Activated T-helper 2 cell treated with anti-CD3 and anti-CD28 coated beads, Interferon-gamma antibody, Interleukin-2, Interleukin-4, amounts not matched to agents 10 μg/mL and 5 μg/mL and 100 μg/mL, durations not matched to agents 14 hours and 24 hours and 36 hours (primary cell): ENCODE measurements at regions not wholly inside any gene's neighbourhood (a gene's known extent, or its start where the extent isn't known, plus 50 kb on each side); places are given as distances from the start of the nearest gene placed in this dataset.

Source experiments
- DNase-seq: peaks from one replicate; pipeline ENCODE4 v3.0.0; 2021; ENCODE audit warnings: low spot score
- H3K27ac Mint-ChIP-seq: one replicate; pipeline ENCODE4 v1.8.0; 2021; ENCODE audit warnings: mixed read lengths
- H3K27me3 Mint-ChIP-seq: one replicate; pipeline ENCODE4 v1.8.0; 2021; ENCODE audit warnings: low read depth, mixed read lengths
- H3K36me3 Mint-ChIP-seq: one replicate; pipeline ENCODE4 v1.8.0; 2021; ENCODE audit warnings: low read depth, mixed read lengths
- H3K4me1 Mint-ChIP-seq: one replicate; pipeline ENCODE4 v1.8.0; 2021; ENCODE audit warnings: low read depth, mixed read lengths
- H3K4me3 Mint-ChIP-seq: one replicate; pipeline ENCODE4 v1.8.0; 2021; ENCODE audit warnings: low read depth, mild to moderate bottlenecking, moderate library complexity, mixed read lengths
- H3K9me3 Mint-ChIP-seq: one replicate; pipeline ENCODE4 v1.8.0; 2021; ENCODE audit warnings: mixed read lengths
- intact Hi-C: fragments of 100-400 bp; cut with micrococcal nuclease; formaldehyde crosslinking; loops from one replicate; pipeline ENCODE4 v1.15.1; 2023

GRCh38 chr13:99057310-99057975 lies 79.6 kb upstream of the DOCK9 start:
- H3K4me1 Mint-ChIP-seq = peaks cover 45% of the 10 kb centered on the region

GRCh38 chr13:99058527-99059495 lies 80.9 kb upstream of the DOCK9 start:
- Mint-ChIP-seq H3K4me3 (no peak overlapping the region), H3K27ac (no peak overlapping the region), H3K9me3 (no peaks in the 10 kb centered on the region), H3K27me3 (no peaks in the 10 kb centered on the region), H3K36me3 (peaks cover 12% of the 10 kb centered on the region), H3K4me1 (peaks cover 42% of the 10 kb centered on the region)
- intact Hi-C loops = no loop called here
- DNase-seq = no peak

More at GRCh38 chr13:99057310-99057975, 79.6 kb upstream of the DOCK9 start:
- H3K36me3 Mint-ChIP-seq = peaks cover 7% of the 10 kb centered on the region
- H3K27me3 Mint-ChIP-seq = no peaks in the 10 kb centered on the region
- no peak overlapping the region for H3K4me3 Mint-ChIP-seq
- no peaks in the 10 kb centered on the region for H3K9me3 Mint-ChIP-seq
- intact Hi-C loops = no loop called here
- no peak for DNase-seq
- no peak overlapping the region for H3K27ac Mint-ChIP-seq

GRCh38 chr13:99059498-99060075 lies 81.7 kb upstream of the DOCK9 start:
- Mint-ChIP-seq H3K27ac (no peak overlapping the region), H3K27me3 (no peaks in the 10 kb centered on the region), H3K4me3 (no peak overlapping the region), H3K4me1 (peaks cover 40% of the 10 kb centered on the region), H3K36me3 (peaks cover 16% of the 10 kb centered on the region), H3K9me3 (no peaks in the 10 kb centered on the region)
- intact Hi-C loops = no loop called here
- no peak for DNase-seq

- intact Hi-C loops = no loop called here
- no peaks in the 10 kb centered on the region for H3K9me3 Mint-ChIP-seq
- peaks cover 49% of the 10 kb centered on the region for H3K4me1 Mint-ChIP-seq
- no peak overlapping the region for H3K4me3 Mint-ChIP-seq
- peaks cover 28% of the 10 kb centered on the region for H3K36me3 Mint-ChIP-seq
- H3K27me3 Mint-ChIP-seq = no peaks in the 10 kb centered on the region
- H3K27ac Mint-ChIP-seq = no peak overlapping the region
- DNase-seq = no peak
These were observed 83.5 kb upstream of the DOCK9 start for GRCh38 chr13:99061411-99061810.

- no peak for DNase-seq
- no peaks in the 10 kb centered on the region for H3K27me3 Mint-ChIP-seq
- H3K36me3 Mint-ChIP-seq = peaks cover 38% of the 10 kb centered on the region
- no peaks in the 10 kb centered on the region for H3K9me3 Mint-ChIP-seq
- intact Hi-C loops = no loop called here
- H3K27ac Mint-ChIP-seq = no peak overlapping the region
- H3K4me1 Mint-ChIP-seq = peaks cover 57% of the 10 kb centered on the region
- H3K4me3 Mint-ChIP-seq = no peak overlapping the region
These were observed 84.7 kb upstream of the DOCK9 start for GRCh38 chr13:99062593-99062992.

- intact Hi-C loops = no loop called here
- Mint-ChIP-seq H3K27me3 (no peaks in the 10 kb centered on the region), H3K4me1 (peaks cover 61% of the 10 kb centered on the region), H3K27ac (no peak overlapping the region), H3K9me3 (no peaks in the 10 kb centered on the region), H3K4me3 (no peak overlapping the region), H3K36me3 (peaks cover 43% of the 10 kb centered on the region)
- no peak for DNase-seq
These were observed 85.3 kb upstream of the DOCK9 start for GRCh38 chr13:99063178-99063577.

- DNase-seq = no peak
- H3K36me3 Mint-ChIP-seq = peaks cover 43% of the 10 kb centered on the region
- H3K27ac Mint-ChIP-seq = peak overlapping the region; percentile 40
- intact Hi-C loops = loop anchor here (1.0 kb wide), 1 partner anchor 13 kb away; no protein-coding TSS in a partner anchor
- no peaks in the 10 kb centered on the region for H3K9me3 Mint-ChIP-seq
- no peaks in the 10 kb centered on the region for H3K27me3 Mint-ChIP-seq
- peaks cover 60% of the 10 kb centered on the region for H3K4me1 Mint-ChIP-seq
- H3K4me3 Mint-ChIP-seq = peak overlapping the region; percentile 20
These were observed 86.1 kb upstream of the DOCK9 start for GRCh38 chr13:99063952-99064351.

- Mint-ChIP-seq H3K27ac (no peak overlapping the region), H3K4me1 (peaks cover 57% of the 10 kb centered on the region), H3K9me3 (no peaks in the 10 kb centered on the region), H3K36me3 (peaks cover 46% of the 10 kb centered on the region), H3K4me3 (no peak overlapping the region), H3K27me3 (no peaks in the 10 kb centered on the region)
- no peak for DNase-seq
- intact Hi-C loops = loop anchor here (1.0 kb wide), 1 partner anchor 13 kb away; no protein-coding TSS in a partner anchor
These were observed 86.9 kb upstream of the DOCK9 start for GRCh38 chr13:99064624-99065234.

GRCh38 chr13:99065235-99066015 lies 87.6 kb upstream of the DOCK9 start:
- Mint-ChIP-seq H3K9me3 (no peaks in the 10 kb centered on the region), H3K4me3 (no peak overlapping the region), H3K4me1 (peaks cover 62% of the 10 kb centered on the region), H3K27ac (no peak overlapping the region), H3K36me3 (peaks cover 48% of the 10 kb centered on the region), H3K27me3 (no peaks in the 10 kb centered on the region)
- intact Hi-C loops = loop anchor here (1.0 kb wide), 1 partner anchor 11 kb away; no protein-coding TSS in a partner anchor
- DNase-seq = no peak

GRCh38 chr13:99066219-99066618 lies 88.4 kb upstream of the DOCK9 start:
- Mint-ChIP-seq H3K27me3 (no peaks in the 10 kb centered on the region), H3K4me1 (peaks cover 63% of the 10 kb centered on the region), H3K27ac (no peak overlapping the region), H3K4me3 (no peak overlapping the region), H3K9me3 (no peaks in the 10 kb centered on the region), H3K36me3 (peaks cover 50% of the 10 kb centered on the region)
- no peak for DNase-seq
- intact Hi-C loops = loop anchor here (1.0 kb wide), 1 partner anchor 10 kb away; no protein-coding TSS in a partner anchor

- H3K27me3 Mint-ChIP-seq = no peaks in the 10 kb centered on the region
- no peak overlapping the region for H3K27ac Mint-ChIP-seq
- intact Hi-C loops = no loop called here
- no peak for DNase-seq
- H3K4me3 Mint-ChIP-seq = peak overlapping the region; percentile 14
- peaks cover 70% of the 10 kb centered on the region for H3K4me1 Mint-ChIP-seq
- peaks cover 59% of the 10 kb centered on the region for H3K36me3 Mint-ChIP-seq
- no peaks in the 10 kb centered on the region for H3K9me3 Mint-ChIP-seq
These were observed 89.5 kb upstream of the DOCK9 start for GRCh38 chr13:99067159-99067985.
